ENCODE measurements at regions not wholly inside any gene's neighbourhood (a gene's known extent, or its start where the extent isn't known, plus 50 kb on each side); places are given as distances from the start of the nearest gene placed in this dataset.
"Not testable (repeated sequence)": the region's sequence is repeated elsewhere in the genome, so short reads cannot be mapped to it uniquely, and the experiment has no call there.

- no peak for DNase-seq (ENCODE audit: low read depth in 2 of 2)
- H4K20me1 ChIP-seq (ENCODE audit: control insufficient read depth, extremely low read depth, insufficient read depth, low read length) = no peaks in the 10 kb centered on the region
- no peaks in the 10 kb centered on the region for H3K79me2 ChIP-seq (ENCODE audit: control insufficient read depth, insufficient read depth, low read length)
- no peaks in the 10 kb centered on the region for H3K9me3 ChIP-seq (ENCODE audit: control insufficient read depth, insufficient read depth, low read depth, low read length)
- H3K9ac ChIP-seq (ENCODE audit: insufficient read depth, low read length) = no peak overlapping the region
- no peaks in the 10 kb centered on the region for H3K27me3 ChIP-seq (ENCODE audit: control insufficient read depth, insufficient read depth, low read length)
- no peak overlapping the region for H3K27ac ChIP-seq (ENCODE audit: insufficient read depth, low read length)
- H3K4me3 ChIP-seq (replicated peaks in 1 of 4; ENCODE audit: control extremely low read depth in 1 of 4, insufficient read depth in 1 of 4, low read depth in 3 of 4, low read length in 4 of 4) = no peak overlapping the region
- H3K36me3 ChIP-seq (ENCODE audit: control insufficient read depth, insufficient read depth, low read length) = no peaks in the 10 kb centered on the region
- no peaks in the 10 kb centered on the region for H3K4me1 ChIP-seq (ENCODE audit: control insufficient read depth, extremely low read depth, insufficient read depth, low read length)
- H2AFZ ChIP-seq (ENCODE audit: low read length) = no peak overlapping the region
- H3K4me2 ChIP-seq (ENCODE audit: extremely low read depth, insufficient read depth, low read length) = no peak overlapping the region
- TF ChIP-seq EZH2 (IDR thresholded peaks at IDR 0.05; ENCODE audit: low read length, missing control alignments) = no peak
- TF ChIP-seq, protein P1, sequence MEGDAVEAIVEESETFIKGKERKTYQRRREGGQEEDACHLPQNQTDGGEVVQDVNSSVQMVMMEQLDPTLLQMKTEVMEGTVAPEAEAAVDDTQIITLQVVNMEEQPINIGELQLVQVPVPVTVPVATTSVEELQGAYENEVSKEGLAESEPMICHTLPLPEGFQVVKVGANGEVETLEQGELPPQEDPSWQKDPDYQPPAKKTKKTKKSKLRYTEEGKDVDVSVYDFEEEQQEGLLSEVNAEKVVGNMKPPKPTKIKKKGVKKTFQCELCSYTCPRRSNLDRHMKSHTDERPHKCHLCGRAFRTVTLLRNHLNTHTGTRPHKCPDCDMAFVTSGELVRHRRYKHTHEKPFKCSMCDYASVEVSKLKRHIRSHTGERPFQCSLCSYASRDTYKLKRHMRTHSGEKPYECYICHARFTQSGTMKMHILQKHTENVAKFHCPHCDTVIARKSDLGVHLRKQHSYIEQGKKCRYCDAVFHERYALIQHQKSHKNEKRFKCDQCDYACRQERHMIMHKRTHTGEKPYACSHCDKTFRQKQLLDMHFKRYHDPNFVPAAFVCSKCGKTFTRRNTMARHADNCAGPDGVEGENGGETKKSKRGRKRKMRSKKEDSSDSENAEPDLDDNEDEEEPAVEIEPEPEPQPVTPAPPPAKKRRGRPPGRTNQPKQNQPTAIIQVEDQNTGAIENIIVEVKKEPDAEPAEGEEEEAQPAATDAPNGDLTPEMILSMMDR (conservative IDR thresholded peaks at IDR 0.05 in 1 of 2, IDR thresholded peaks at IDR 0.05 in 1 of 2; ENCODE audit: low read depth in 1 of 2, low read length in 2 of 2) = no peak
Observed at GRCh38 chr5:42163083-42163482, 238.0 kb downstream of the FBXO4 start.

GRCh38 chr5:42168091-42168670, 243.1 kb downstream of the FBXO4 start:
- DNase-seq (ENCODE audit: low read depth in 2 of 2) = no peak
- Histone ChIP-seq H3K27me3 (ENCODE audit: control insufficient read depth, insufficient read depth, low read length) (no peaks in the 10 kb centered on the region), H3K79me2 (ENCODE audit: control insufficient read depth, insufficient read depth, low read length) (no peaks in the 10 kb centered on the region), H3K4me1 (ENCODE audit: control insufficient read depth, extremely low read depth, insufficient read depth, low read length) (no peaks in the 10 kb centered on the region), H3K36me3 (ENCODE audit: control insufficient read depth, insufficient read depth, low read length) (no peaks in the 10 kb centered on the region), H3K4me3 (replicated peaks in 1 of 4; ENCODE audit: control extremely low read depth in 1 of 4, insufficient read depth in 1 of 4, low read depth in 3 of 4, low read length in 4 of 4) (no peak overlapping the region), H3K9me3 (ENCODE audit: control insufficient read depth, insufficient read depth, low read depth, low read length) (no peaks in the 10 kb centered on the region), H3K9ac (ENCODE audit: insufficient read depth, low read length) (no peak overlapping the region), H3K4me2 (ENCODE audit: extremely low read depth, insufficient read depth, low read length) (no peak overlapping the region), H2AFZ (ENCODE audit: low read length) (no peak overlapping the region), H3K27ac (ENCODE audit: insufficient read depth, low read length) (no peak overlapping the region), H4K20me1 (ENCODE audit: control insufficient read depth, extremely low read depth, insufficient read depth, low read length) (no peaks in the 10 kb centered on the region)
- TF ChIP-seq, protein P1 (conservative IDR thresholded peaks at IDR 0.05 in 1 of 2, IDR thresholded peaks at IDR 0.05 in 1 of 2; ENCODE audit: low read depth in 1 of 2, low read length in 2 of 2) = no peak
- TF ChIP-seq EZH2 (IDR thresholded peaks at IDR 0.05; ENCODE audit: low read length, missing control alignments) = no peak

GRCh38 chr5:42176118-42176517, 247.1 kb upstream of the GHR start:
- not testable (repeated sequence) for H3K27ac ChIP-seq (ENCODE audit: insufficient read depth, low read length); H3K36me3 ChIP-seq (ENCODE audit: control insufficient read depth, insufficient read depth, low read length); H3K9ac ChIP-seq (ENCODE audit: insufficient read depth, low read length); DNase-seq (ENCODE audit: low read depth in 2 of 2); H3K4me1 ChIP-seq (ENCODE audit: control insufficient read depth, extremely low read depth, insufficient read depth, low read length); H3K79me2 ChIP-seq (ENCODE audit: control insufficient read depth, insufficient read depth, low read length); H2AFZ ChIP-seq (ENCODE audit: low read length); H4K20me1 ChIP-seq (ENCODE audit: control insufficient read depth, extremely low read depth, insufficient read depth, low read length); H3K4me3 ChIP-seq (replicated peaks in 1 of 4; ENCODE audit: control extremely low read depth in 1 of 4, insufficient read depth in 1 of 4, low read depth in 3 of 4, low read length in 4 of 4); H3K27me3 ChIP-seq (ENCODE audit: control insufficient read depth, insufficient read depth, low read length); H3K4me2 ChIP-seq (ENCODE audit: extremely low read depth, insufficient read depth, low read length); H3K9me3 ChIP-seq (ENCODE audit: control insufficient read depth, insufficient read depth, low read depth, low read length)

- H3K4me1 ChIP-seq (ENCODE audit: control insufficient read depth, extremely low read depth, insufficient read depth, low read length); DNase-seq (ENCODE audit: low read depth in 2 of 2); H4K20me1 ChIP-seq (ENCODE audit: control insufficient read depth, extremely low read depth, insufficient read depth, low read length); H3K36me3 ChIP-seq (ENCODE audit: control insufficient read depth, insufficient read depth, low read length); H3K4me2 ChIP-seq (ENCODE audit: extremely low read depth, insufficient read depth, low read length); H3K27me3 ChIP-seq (ENCODE audit: control insufficient read depth, insufficient read depth, low read length); H3K9ac ChIP-seq (ENCODE audit: insufficient read depth, low read length); H3K4me3 ChIP-seq (replicated peaks in 1 of 4; ENCODE audit: control extremely low read depth in 1 of 4, insufficient read depth in 1 of 4, low read depth in 3 of 4, low read length in 4 of 4); H2AFZ ChIP-seq (ENCODE audit: low read length); H3K9me3 ChIP-seq (ENCODE audit: control insufficient read depth, insufficient read depth, low read depth, low read length); H3K79me2 ChIP-seq (ENCODE audit: control insufficient read depth, insufficient read depth, low read length); H3K27ac ChIP-seq (ENCODE audit: insufficient read depth, low read length): not testable (repeated sequence)
Observed at GRCh38 chr5:42179843-42180242, 243.4 kb upstream of the GHR start.

All from fibroblast of lung (primary cell).